GM19351 (cell line): ENCODE measurements at regions not wholly inside any gene's neighbourhood (a gene's known extent, or its start where the extent isn't known, plus 50 kb on each side); places are given as distances from the start of the nearest gene placed in this dataset.

Experiments
- ATAC-seq: cut with Tn5 transposase; IDR thresholded peaks from one replicate; pipeline ENCODE4 v1.9.1; 2021; ENCODE audit warnings: mild to moderate bottlenecking, moderate library complexity; ENCODE audit not compliant: unreplicated experiment

- ATAC-seq: no peak
Measured at GRCh38 chr22:49264696-49265095, 563.0 kb downstream of the BRD1 start.

DNA sequence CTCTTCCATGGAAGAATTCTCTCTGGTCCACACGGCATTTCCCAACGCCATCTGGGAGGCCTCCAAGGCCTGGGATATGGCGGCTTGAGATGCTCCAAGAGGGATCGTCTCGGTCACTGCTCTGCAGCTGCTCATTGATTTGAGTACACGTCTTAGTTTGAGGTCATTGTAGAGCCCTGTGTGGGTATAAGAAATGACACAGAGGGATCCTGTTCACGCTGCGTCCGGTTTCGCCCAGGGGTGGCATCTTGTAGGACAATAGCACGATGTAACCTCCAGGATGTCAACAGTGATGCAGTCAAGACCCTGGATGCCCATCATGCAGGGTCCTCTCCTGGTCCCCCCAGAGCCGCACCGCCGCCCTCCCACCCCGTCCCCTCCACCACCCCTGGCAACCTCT is 564.6 kb downstream of the BRD1 start:
- ATAC-seq: no peak

- no peak for ATAC-seq
Measured at GRCh38 chr22:49262167-49262566, 565.5 kb downstream of the BRD1 start.

DNA sequence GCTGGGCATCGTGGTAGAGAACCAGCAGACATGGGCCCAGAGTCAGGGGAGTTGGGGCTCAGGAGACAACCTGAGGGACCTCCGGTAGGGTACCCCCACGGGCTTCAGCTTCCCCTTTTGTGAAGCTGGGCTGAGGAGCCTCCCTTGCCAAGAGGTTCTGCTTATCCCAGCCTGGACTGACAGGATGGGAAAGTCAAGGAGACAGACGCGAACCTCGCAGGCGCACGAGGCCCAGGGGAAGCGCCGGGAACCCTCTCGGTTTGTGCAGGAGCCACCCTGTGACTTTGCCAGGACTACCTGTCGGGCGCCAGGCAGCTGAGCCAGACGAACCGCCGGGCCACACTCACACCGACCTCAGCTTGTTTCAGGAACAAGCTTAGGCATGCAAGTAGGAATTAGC is 566.1 kb downstream of the BRD1 start:
- ATAC-seq: no peak

DNA sequence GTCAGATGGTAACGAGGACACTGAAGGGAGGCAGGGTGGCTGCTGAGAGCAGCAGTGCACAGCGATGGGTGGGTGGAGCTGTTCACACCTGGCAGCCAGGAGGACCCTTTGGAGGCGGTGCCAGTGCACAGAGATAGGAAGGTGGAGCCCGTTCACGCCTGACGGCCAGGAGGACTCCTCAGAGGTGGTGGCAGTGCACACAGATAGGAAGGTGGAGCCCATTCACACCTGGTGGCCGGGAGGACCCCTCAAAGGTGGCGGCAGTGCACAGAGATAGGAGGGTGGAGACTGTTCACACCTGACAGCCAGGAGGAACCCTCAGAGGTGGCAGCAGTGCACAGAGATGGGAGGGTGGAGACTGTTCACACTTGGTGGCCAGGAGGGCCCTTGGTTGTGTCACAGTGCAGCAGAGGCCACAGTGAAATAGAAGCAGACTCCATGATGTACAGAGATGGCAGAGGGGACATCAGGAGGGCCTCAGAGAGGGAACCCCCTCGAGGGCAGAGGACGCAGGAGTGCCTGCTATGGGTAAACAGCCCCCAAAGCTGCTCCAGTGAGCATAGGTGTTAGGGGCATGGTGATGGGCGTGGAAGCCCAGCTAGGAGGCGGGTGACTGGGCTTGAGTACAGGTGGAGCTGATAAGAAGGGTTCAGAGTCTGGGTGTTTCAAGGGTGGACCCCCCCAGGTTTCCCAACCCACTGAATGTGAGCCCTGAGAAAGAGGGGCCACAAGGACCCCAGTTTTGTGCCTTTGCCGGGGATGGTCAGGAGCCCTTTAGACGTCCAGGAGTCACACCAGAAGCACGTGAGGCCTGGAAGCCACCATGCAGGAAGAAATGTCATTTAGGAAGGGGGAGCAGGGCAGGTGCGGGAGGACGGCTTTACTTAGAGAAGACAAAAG is 566.7 kb downstream of the BRD1 start:
- no peak for ATAC-seq

GRCh38 chr22:49259839-49260615 is 567.6 kb downstream of the BRD1 start:
- no peak for ATAC-seq

- no peak for ATAC-seq
Measured at GRCh38 chr22:49258107-49259010, 569.3 kb downstream of the BRD1 start.

GRCh38 chr22:49257551-49257961 is 570.1 kb downstream of the BRD1 start:
- ATAC-seq: no peak

DNA sequence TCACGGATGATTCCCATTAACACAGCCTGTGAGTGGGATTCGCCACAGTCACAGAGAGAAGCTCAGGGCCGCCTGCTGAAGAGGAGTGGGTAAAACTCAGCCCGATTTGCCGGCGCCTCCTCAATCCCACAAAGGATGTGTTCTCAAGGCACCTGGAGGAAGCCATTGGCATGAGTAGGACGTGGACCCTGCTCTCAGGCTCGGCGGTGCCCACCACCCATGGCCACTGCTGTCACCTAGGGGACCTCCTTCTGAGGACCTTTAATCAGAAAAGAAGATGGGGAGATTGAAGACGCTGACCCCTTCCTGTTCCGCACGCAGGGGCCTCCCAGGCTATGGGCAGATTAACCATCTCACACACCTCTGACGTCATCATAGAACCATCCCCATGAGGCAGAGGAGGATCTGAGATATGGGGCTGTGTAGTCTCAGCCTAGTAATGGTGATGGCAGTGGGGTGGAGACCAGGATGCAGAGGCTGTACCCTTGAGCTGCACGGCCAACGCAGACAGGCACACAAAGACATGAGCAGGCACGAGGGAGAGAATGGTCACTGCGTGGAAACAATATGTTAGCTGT is 571.8 kb downstream of the BRD1 start:
- no peak for ATAC-seq

DNA sequence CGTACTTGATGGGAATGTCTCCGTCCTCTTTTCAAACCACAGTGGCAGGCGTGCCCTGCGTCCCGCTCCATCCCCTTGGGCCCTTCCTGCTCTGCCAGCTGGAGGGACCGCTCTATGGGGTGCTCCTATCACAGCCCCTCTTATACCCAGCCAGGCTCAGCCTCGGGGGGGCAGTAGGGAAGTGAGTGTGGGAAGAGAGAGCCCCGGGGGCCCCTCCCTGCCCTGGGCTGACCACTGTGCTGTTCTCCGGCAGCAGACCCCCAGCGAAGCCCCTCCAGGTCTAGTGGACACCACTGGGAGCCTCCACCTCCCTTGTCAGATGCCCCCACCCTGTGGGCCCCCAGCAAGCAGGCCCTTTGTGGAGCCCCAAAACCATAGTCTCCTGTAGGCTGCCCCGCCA is 572.5 kb downstream of the BRD1 start:
- ATAC-seq: no peak

- ATAC-seq: no peak
Measured at GRCh38 chr22:49253656-49254055, 574.0 kb downstream of the BRD1 start.

GRCh38 chr22:49251371-49251770 is 576.3 kb downstream of the BRD1 start:
- ATAC-seq: no peak

DNA sequence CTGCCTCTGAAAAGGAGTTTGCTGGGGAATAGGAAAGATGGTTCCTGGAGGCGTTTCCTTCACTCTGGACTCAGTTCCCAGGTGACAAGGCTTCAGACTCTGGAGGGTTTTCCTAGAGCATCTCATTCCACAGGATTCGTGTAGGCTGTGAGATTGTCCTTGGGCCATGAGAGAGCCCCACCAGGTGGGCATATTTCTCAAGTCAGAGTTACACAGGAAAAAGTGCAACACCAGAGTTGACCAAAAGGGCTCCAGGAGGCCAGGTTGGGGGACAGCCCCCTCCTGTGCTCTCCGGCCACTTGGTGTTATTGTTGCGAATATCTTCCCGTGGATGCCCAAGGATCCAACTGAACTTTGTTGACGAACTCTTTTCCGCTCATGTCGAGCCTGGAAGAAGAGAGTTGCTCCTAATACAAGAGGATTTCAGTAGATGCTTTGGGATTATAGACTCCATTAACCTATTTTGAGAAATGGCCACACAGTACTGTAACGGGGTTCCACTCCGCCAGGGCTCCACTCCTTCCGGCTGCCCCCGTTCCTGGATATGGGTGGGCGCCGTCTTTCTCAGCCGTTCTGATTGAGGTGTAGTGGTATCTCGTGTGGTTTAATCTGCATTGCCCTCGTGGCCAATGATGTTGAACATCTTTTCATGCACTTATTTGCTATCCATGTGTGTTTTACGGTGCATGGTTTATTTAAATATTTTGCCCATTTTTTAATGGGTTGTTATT is 580.3 kb downstream of the BRD1 start:
- ATAC-seq: no peak

- no peak for ATAC-seq
Measured at GRCh38 chr22:49244466-49245420, 582.9 kb downstream of the BRD1 start.

- ATAC-seq: no peak
Measured at GRCh38 chr22:49243965-49244364, 583.7 kb downstream of the BRD1 start.

DNA sequence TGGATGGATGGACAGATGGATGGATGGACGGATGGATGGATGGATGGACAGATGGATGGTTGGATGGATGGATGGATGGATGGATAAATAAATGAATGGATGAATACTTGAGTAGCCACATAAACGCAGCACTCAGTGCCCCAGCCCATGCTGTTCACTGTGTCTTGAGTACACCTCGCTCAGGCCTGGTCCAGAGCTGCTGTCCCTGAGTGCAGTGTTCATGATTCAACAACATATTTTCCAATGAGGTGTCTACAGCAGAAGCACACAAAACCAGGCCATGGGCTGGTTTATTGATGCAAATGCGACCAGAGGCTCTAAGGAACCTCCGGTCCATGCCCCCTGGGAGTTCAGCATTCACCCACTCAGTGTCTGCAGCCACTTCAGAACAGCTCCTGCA is 584.3 kb downstream of the BRD1 start:
- no peak for ATAC-seq

DNA sequence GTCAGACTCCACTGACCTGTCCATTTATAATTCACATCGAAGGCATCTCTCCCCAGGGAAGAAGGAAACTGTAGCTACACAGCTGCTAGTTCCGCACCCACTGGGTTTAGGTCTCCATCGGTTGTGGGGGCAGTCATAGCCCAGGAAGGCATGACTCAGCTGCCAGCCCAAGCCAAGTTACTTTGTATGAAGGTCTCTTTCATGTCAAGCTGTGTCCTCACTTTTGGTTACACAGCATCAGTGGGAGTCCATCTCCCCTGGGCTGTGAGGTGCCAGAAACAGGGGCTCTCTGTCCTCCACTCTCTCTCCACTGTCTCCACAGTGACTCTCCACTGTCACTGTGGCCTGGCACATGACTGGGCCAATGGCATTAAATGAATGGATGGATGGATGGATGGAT is 585.2 kb downstream of the BRD1 start:
- ATAC-seq: no peak

GRCh38 chr22:49241174-49241851 is 586.4 kb downstream of the BRD1 start:
- ATAC-seq: no peak
